ENCODE measurements at regions not wholly inside any gene's neighbourhood (a gene's known extent, or its start where the extent isn't known, plus 50 kb on each side); places are given as distances from the start of the nearest gene placed in this dataset.

- TF ChIP-seq CTCF (IDR thresholded peaks at IDR 0.05) (no peak), RELA (CRISPR knock-in tag; IDR thresholded peaks at IDR 0.05; ENCODE audit: borderline replicate concordance) (no peak), NFYB (CRISPR knock-in tag; conservative IDR thresholded peaks at IDR 0.05; ENCODE audit: low read depth) (no peak), CBFB (CRISPR knock-in tag; IDR thresholded peaks at IDR 0.05; ENCODE audit: low read depth) (no peak), E2F5 (CRISPR knock-in tag; IDR thresholded peaks at IDR 0.05) (no peak), FOXP1 (CRISPR knock-in tag; IDR thresholded peaks at IDR 0.05; ENCODE audit: borderline replicate concordance) (no peak), ELF4 (CRISPR knock-in tag; IDR thresholded peaks at IDR 0.05; ENCODE audit: low read depth) (no peak), KAT7 (CRISPR knock-in tag; IDR thresholded peaks at IDR 0.05; ENCODE audit: borderline replicate concordance) (no peak), ZSCAN18 (CRISPR knock-in tag; IDR thresholded peaks at IDR 0.05) (no peak), SP1 (CRISPR knock-in tag; conservative IDR thresholded peaks at IDR 0.05) (no peak), GTF2I (CRISPR knock-in tag; conservative IDR thresholded peaks at IDR 0.05) (no peak), ETV6 (CRISPR knock-in tag; IDR thresholded peaks at IDR 0.05) (no peak)
Observed at GRCh38 chr19:28941833-28942232, 271.1 kb downstream of the UQCRFS1 start.

Data from WTC11 (cell line).